Tibial nerve (tissue), 4 donors: ENCODE measurements at regions not wholly inside any gene's neighbourhood (a gene's known extent, or its start where the extent isn't known, plus 50 kb on each side); places are given as distances from the start of the nearest gene placed in this dataset.

ENCODE experiments used
- DNase-seq, 2 donors: peaks; one replicate each; pipeline ENCODE4 v3.0.0-alpha.2; 2019; ENCODE audit warnings: low spot score in 2 of 2
- H3K27ac ChIP-seq, 4 donors: fragments of 200-600 bp; sonication (generic) in 3 of 4; one replicate each; pipeline ENCODE4 v1.5.1; 2017 to 2019; ENCODE audit warnings: mild to moderate bottlenecking in 1 of 4
- H3K27me3 ChIP-seq, 2 donors: fragments of 200-600 bp; sonication (generic) in 1 of 2; one replicate each; pipeline versions ENCODE4 v1.5.1 to v1.6.0; 2017 to 2019
- H3K36me3 ChIP-seq, 3 donors: fragments of 200-600 bp; sonication (generic); one replicate each; pipeline ENCODE4 v1.5.1; 2018 to 2019
- H3K4me1 ChIP-seq, 4 donors: fragments of 200-600 bp; sonication (generic) in 3 of 4; one replicate each; pipeline ENCODE4 v1.5.1; 2017 to 2019
- H3K4me3 ChIP-seq, 4 donors: fragments of 200-600 bp; sonication (generic) in 3 of 4; one replicate each; pipeline ENCODE4 v1.5.1; 2017 to 2019; ENCODE audit warnings: mild to moderate bottlenecking in 1 of 4, moderate library complexity in 1 of 4
- H3K9me3 ChIP-seq, 4 donors: fragments of 200-600 bp; sonication (generic) in 3 of 4; one replicate each; pipeline ENCODE4 v1.5.1; 2017 to 2019
- EP300 ChIP-seq, 2 donors: sonication (generic); formaldehyde crosslinking; IDR thresholded peaks; one replicate each; pipeline ENCODE4 v1.6.1; 2017; ENCODE audit warnings: antibody characterized with exemption in 2 of 2, mild to moderate bottlenecking in 1 of 2
- POLR2A ChIP-seq, 2 donors: fragments of 450-650 bp; IDR thresholded peaks; one replicate each; pipeline ENCODE4 v1.6.1; 2017; ENCODE audit warnings: antibody characterized with exemption in 2 of 2, mild to moderate bottlenecking in 2 of 2, moderate library complexity in 2 of 2
- WGBS, 2 donors: methylation state at CpG; one replicate each; pipeline ENCODE4 v1.1.5; 2018; 5-methylcytosine and 5-hydroxymethylcytosine counted together
- TF ChIP-seq, protein P1 (sequence below), 5 experiments: fragments of 200-600 bp in 3 of 5; fragments of 450-650 bp in 2 of 5; sonication (generic) in 3 of 5; IDR thresholded peaks; one replicate each; pipeline ENCODE4 v1.5.1; 2016 to 2019; ENCODE audit warnings: antibody characterized with exemption in 5 of 5, mild to moderate bottlenecking in 3 of 5, moderate library complexity in 2 of 5

DNA sequence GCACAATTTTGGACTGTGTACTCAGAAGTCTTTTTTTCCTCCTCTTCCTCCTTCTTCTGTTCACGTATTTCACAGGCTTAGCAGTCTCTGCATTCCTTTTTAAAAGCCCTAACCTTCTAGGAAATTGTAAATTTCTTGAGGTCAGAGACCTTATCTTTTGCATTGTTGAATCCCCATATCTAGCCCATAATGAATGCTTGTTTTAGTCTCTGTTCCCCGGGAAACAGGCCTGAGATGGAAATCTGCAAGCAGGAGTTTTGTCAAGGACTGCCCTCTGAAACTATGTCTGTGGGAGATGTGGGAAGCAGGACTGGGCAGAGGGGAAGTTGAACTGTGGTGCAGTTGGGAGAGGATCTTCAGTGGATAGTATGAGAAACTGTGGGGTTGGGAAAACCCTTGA, 272.2 kb upstream of the DAB1 start:
- peaks cover 0 to 26% (median 0%) of the 10 kb centered on the region in 4 donors for H3K9me3 ChIP-seq
- no peak overlapping the region for H3K4me3 ChIP-seq
- no peaks in the 10 kb centered on the region for H3K27me3 ChIP-seq
- H3K4me1 ChIP-seq, result no peaks in the 10 kb centered on the region
- TF ChIP-seq, protein P1, sequence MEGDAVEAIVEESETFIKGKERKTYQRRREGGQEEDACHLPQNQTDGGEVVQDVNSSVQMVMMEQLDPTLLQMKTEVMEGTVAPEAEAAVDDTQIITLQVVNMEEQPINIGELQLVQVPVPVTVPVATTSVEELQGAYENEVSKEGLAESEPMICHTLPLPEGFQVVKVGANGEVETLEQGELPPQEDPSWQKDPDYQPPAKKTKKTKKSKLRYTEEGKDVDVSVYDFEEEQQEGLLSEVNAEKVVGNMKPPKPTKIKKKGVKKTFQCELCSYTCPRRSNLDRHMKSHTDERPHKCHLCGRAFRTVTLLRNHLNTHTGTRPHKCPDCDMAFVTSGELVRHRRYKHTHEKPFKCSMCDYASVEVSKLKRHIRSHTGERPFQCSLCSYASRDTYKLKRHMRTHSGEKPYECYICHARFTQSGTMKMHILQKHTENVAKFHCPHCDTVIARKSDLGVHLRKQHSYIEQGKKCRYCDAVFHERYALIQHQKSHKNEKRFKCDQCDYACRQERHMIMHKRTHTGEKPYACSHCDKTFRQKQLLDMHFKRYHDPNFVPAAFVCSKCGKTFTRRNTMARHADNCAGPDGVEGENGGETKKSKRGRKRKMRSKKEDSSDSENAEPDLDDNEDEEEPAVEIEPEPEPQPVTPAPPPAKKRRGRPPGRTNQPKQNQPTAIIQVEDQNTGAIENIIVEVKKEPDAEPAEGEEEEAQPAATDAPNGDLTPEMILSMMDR (IDR thresholded peaks at IDR 0.05), result no peak
- no peak for TF ChIP-seq EP300 (IDR thresholded peaks at IDR 0.05)
- TF ChIP-seq POLR2A (IDR thresholded peaks at IDR 0.05), result no peak
- WGBS, 2 donors, result 39 to 51% methylated on average over 2 of the region's 2 CpGs
- H3K36me3 ChIP-seq, result no peaks in the 10 kb centered on the region
- no peak for DNase-seq
- no peak overlapping the region for H3K27ac ChIP-seq

DNA sequence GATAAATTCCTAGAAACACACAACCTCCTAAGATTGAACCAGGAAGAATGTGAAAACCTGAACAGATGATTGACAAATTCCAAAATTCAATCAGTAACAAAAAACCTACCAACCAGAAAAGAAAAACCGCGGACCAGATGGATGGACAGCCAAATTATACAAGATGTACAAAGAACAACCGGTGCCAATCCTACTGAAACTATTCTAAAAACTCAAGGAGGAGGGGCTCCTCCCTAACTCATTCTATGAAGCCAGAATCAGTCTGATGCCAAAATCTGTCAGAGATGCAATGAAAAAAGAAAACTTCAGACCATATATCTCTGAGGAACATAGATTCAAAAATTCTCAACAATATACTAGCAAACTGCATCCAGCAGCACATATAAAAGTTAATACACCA, 262.4 kb upstream of the DAB1 start:
- 88 to 94% methylated on average over 3 of the region's 3 CpGs for WGBS, 2 donors
- DNase-seq, result no peak
- Histone ChIP-seq H3K4me1 (no peaks in the 10 kb centered on the region), H3K27me3 (no peaks in the 10 kb centered on the region), H3K9me3 (peaks cover 0 to 44% (median 0%) of the 10 kb centered on the region in 4 donors), H3K4me3 (no peak overlapping the region), H3K36me3 (no peaks in the 10 kb centered on the region), H3K27ac (no peak overlapping the region)
- no peak for TF ChIP-seq EP300 (IDR thresholded peaks at IDR 0.05)
- TF ChIP-seq, protein P1 (IDR thresholded peaks at IDR 0.05), result no peak
- no peak for TF ChIP-seq POLR2A (IDR thresholded peaks at IDR 0.05)

DNA sequence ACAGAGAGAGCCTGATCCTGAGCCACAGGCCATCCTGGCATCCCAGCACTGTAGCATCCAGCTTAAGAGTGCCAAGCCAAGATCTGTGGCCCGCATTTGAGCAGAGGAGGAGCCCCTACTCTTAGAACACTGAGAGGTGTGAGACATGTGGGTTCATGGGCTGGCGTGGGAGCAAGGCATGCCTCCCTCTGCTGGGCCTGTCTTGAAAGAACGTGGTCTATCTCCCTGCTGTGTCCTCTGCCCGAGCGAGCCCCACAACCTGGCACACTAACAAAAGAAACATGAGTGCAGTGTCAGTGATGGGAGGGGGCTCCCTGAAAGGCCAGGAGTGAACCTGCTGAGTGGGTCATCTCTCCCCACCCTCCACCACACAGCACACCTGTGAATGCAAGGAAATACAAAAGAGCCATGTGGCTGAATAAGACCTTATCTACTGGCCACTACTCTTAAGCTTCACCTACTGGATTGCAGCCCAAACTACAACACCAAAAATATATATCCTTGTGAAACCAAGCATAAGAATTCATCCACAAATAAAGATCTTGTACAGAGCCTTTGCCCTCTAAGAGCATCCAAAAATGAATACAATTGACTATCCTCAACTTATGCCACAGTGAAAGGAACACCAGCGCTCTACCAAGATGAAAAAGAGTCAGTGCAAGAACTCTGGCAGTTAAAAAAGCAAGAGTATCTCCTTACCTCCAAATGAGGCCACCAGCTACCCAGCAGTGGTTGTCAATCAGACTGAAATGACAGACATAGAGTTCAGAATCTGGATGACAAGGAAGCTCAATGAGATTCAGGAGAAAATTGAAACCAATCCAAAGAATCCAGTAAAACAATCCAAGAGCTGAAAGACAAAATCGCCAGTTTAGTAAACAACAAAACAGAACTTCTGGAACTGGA, 259.4 kb upstream of the DAB1 start:
- Histone ChIP-seq H3K9me3 (peaks cover 0 to 18% (median 0%) of the 10 kb centered on the region in 4 donors), H3K36me3 (no peaks in the 10 kb centered on the region), H3K27ac (no peak overlapping the region), H3K4me1 (no peaks in the 10 kb centered on the region), H3K27me3 (no peaks in the 10 kb centered on the region), H3K4me3 (no peak overlapping the region)
- DNase-seq, result no peak
- WGBS, 2 donors, result 54 to 64% methylated on average over 7 of the region's 7 CpGs
- TF ChIP-seq EP300 (IDR thresholded peaks at IDR 0.05), result no peak
- no peak for TF ChIP-seq POLR2A (IDR thresholded peaks at IDR 0.05)
- TF ChIP-seq, protein P1 (IDR thresholded peaks at IDR 0.05), result no peak

DNA sequence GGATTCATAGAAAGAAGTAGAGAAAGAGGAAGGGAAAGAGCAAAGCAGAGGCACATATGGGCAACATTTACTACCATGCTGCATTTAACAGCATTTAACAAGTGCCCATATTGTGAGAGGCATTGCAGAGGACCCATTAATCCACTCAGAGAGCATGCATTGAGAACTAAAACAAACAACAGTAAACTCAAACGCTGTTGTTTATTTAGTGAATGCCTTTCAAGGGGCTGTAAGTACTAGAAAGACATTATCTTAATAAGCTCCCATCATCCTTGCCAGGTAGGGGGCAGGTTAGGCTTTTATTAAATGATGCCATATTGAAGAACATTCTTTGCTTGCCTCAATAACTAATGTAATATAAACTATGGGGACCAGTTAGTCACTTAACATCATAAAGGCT, 254.3 kb upstream of the DAB1 start:
- no peaks in the 10 kb centered on the region for H3K27me3 ChIP-seq
- H3K36me3 ChIP-seq, result no peaks in the 10 kb centered on the region
- no peak overlapping the region for H3K27ac ChIP-seq
- no peak for TF ChIP-seq POLR2A (IDR thresholded peaks at IDR 0.05)
- TF ChIP-seq EP300 (IDR thresholded peaks at IDR 0.05), result no peak
- WGBS, 2 donors, result 3 to 4% methylated on average over 1 of the region's 1 CpG
- no peaks in the 10 kb centered on the region for H3K9me3 ChIP-seq
- no peak overlapping the region for H3K4me3 ChIP-seq
- H3K4me1 ChIP-seq, result no peaks in the 10 kb centered on the region
- no peak for DNase-seq

- DNase-seq, result no peak
- no peaks in the 10 kb centered on the region for H3K27me3 ChIP-seq
- no peaks in the 10 kb centered on the region for H3K9me3 ChIP-seq
- TF ChIP-seq, protein P1 (IDR thresholded peaks at IDR 0.05), result no peak
- TF ChIP-seq POLR2A (IDR thresholded peaks at IDR 0.05) (no peak), EP300 (IDR thresholded peaks at IDR 0.05) (no peak)
- no peaks in the 10 kb centered on the region for H3K4me1 ChIP-seq
- H3K27ac ChIP-seq, result no peak overlapping the region
- H3K36me3 ChIP-seq, result no peaks in the 10 kb centered on the region
- no peak overlapping the region for H3K4me3 ChIP-seq
Measured at GRCh38 chr1:57675776-57676175, 251.9 kb upstream of the DAB1 start.
